ENCODE measurements at regions not wholly inside any gene's neighbourhood (a gene's known extent, or its start where the extent isn't known, plus 50 kb on each side); places are given as distances from the start of the nearest gene placed in this dataset.

- Histone ChIP-seq H3K27ac (no peak overlapping the region), H3K4me3 (no peak overlapping the region)
- no peak for DNase-seq (ENCODE audit: low spot score)
- TF ChIP-seq, protein P1, sequence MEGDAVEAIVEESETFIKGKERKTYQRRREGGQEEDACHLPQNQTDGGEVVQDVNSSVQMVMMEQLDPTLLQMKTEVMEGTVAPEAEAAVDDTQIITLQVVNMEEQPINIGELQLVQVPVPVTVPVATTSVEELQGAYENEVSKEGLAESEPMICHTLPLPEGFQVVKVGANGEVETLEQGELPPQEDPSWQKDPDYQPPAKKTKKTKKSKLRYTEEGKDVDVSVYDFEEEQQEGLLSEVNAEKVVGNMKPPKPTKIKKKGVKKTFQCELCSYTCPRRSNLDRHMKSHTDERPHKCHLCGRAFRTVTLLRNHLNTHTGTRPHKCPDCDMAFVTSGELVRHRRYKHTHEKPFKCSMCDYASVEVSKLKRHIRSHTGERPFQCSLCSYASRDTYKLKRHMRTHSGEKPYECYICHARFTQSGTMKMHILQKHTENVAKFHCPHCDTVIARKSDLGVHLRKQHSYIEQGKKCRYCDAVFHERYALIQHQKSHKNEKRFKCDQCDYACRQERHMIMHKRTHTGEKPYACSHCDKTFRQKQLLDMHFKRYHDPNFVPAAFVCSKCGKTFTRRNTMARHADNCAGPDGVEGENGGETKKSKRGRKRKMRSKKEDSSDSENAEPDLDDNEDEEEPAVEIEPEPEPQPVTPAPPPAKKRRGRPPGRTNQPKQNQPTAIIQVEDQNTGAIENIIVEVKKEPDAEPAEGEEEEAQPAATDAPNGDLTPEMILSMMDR (IDR thresholded peaks at IDR 0.05) = no peak
Measured at GRCh38 chr6:33856031-33856590, 52.3 kb upstream of the MLN start.

GRCh38 chr6:33854572-33855030, 50.8 kb upstream of the MLN start:
- DNase-seq (ENCODE audit: low spot score) = no peak
- TF ChIP-seq, protein P1 (IDR thresholded peaks at IDR 0.05) = no peak
- Histone ChIP-seq H3K4me3 (no peak overlapping the region), H3K27ac (no peak overlapping the region)

DNA sequence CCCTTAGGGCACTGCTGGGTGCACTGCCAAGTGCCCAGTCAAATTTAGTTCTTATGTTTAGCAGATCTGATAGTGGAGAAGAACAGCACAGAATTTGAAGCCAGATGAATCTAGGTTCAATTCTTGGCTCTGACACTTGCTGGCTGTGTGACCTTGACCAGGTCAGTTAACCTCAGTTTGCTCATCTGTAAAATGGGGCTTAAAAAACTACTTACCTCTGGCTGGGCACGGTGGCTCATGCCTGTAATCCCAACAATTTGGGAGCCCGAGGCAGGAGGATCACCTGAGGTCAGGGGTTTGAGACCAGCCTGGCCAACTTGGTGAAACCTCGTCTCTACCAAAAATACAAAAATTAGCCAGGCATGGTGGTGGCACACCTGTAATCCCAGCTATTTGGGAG, 49.9 kb upstream of the MLN start:
- TF ChIP-seq, protein P1 (IDR thresholded peaks at IDR 0.05) = no peak
- no peak for DNase-seq (ENCODE audit: low spot score)
- H3K27ac ChIP-seq = no peak overlapping the region
- no peak overlapping the region for H3K4me3 ChIP-seq

All from coronary artery (tissue), 2 donors.